Ishikawa (cell line): ENCODE measurements at regions not wholly inside any gene's neighbourhood (a gene's known extent, or its start where the extent isn't known, plus 50 kb on each side); places are given as distances from the start of the nearest gene placed in this dataset.

Experiments
- CEBPB ChIP-seq: IDR thresholded peaks from 2 replicates; pipeline ENCODE4 v1.6.1; 2012
- CREB1 ChIP-seq: IDR thresholded peaks from 2 replicates; pipeline ENCODE4 v1.6.1; 2012; ENCODE audit warnings: low read depth
- EGR1 ChIP-seq: IDR thresholded peaks from 2 replicates; pipeline ENCODE4 v1.6.1; 2012
- EP300 ChIP-seq: IDR thresholded peaks from 2 replicates; pipeline ENCODE4 v1.6.1; 2012; ENCODE audit warnings: borderline replicate concordance
- FOXM1 ChIP-seq: IDR thresholded peaks from 2 replicates; pipeline ENCODE4 v1.6.1; 2012; ENCODE audit warnings: low read depth, borderline replicate concordance
- MAX ChIP-seq: IDR thresholded peaks from 2 replicates; pipeline ENCODE4 v1.6.1; 2012
- NFIC ChIP-seq: IDR thresholded peaks from 2 replicates; pipeline ENCODE4 v1.6.1; 2012
- RAD21 ChIP-seq: IDR thresholded peaks from 2 replicates; pipeline ENCODE4 v1.6.1; 2012; ENCODE audit warnings: low read depth
- REST ChIP-seq: IDR thresholded peaks from 2 replicates; pipeline ENCODE4 v1.6.1; 2012; ENCODE audit warnings: low read depth, mild to moderate bottlenecking
- TAF1 ChIP-seq: IDR thresholded peaks from 2 replicates; pipeline ENCODE4 v1.6.1; 2012; ENCODE audit warnings: low read depth, mild to moderate bottlenecking
- TCF12 ChIP-seq: IDR thresholded peaks from 2 replicates; pipeline ENCODE4 v1.6.1; 2012; ENCODE audit warnings: low read depth
- TEAD4 ChIP-seq: IDR thresholded peaks from 2 replicates; pipeline ENCODE4 v1.6.1; 2012
- USF1 ChIP-seq: IDR thresholded peaks from 2 replicates; pipeline ENCODE4 v1.6.1; 2012
- YY1 ChIP-seq: IDR thresholded peaks from 2 replicates; pipeline ENCODE4 v1.6.1; 2012; ENCODE audit warnings: low read depth
- ZBTB7A ChIP-seq: IDR thresholded peaks from 2 replicates; pipeline ENCODE4 v1.6.1; 2012; ENCODE audit warnings: low read depth

GRCh38 chrX:20989361-20989760 lies 384.9 kb upstream of the CNKSR2 start:
- TF ChIP-seq CREB1 (no peak), ZBTB7A (no peak), NFIC (no peak), YY1 (no peak), CEBPB (no peak), FOXM1 (no peak), EP300 (no peak), MAX (no peak), EGR1 (no peak), USF1 (no peak), REST (no peak), TAF1 (no peak), TEAD4 (no peak), RAD21 (no peak), TCF12 (no peak)

GRCh38 chrX:20988804-20989203 lies 385.4 kb upstream of the CNKSR2 start:
- TF ChIP-seq MAX (no peak), ZBTB7A (no peak), EGR1 (no peak), TCF12 (no peak), TEAD4 (no peak), FOXM1 (no peak), CREB1 (no peak), EP300 (no peak), REST (no peak), CEBPB (no peak)

GRCh38 chrX:20988118-20988517 lies 386.1 kb upstream of the CNKSR2 start:
- TF ChIP-seq USF1 (no peak), EGR1 (no peak), FOXM1 (no peak), RAD21 (no peak), CEBPB (no peak), TEAD4 (no peak), TAF1 (no peak), ZBTB7A (no peak), CREB1 (no peak), TCF12 (no peak), YY1 (no peak), EP300 (no peak), MAX (no peak), NFIC (no peak)

GRCh38 chrX:20980426-20980825 lies 393.8 kb upstream of the CNKSR2 start:
- TF ChIP-seq ZBTB7A = no peak

GRCh38 chrX:20974326-20974725 lies 399.9 kb upstream of the CNKSR2 start:
- TF ChIP-seq TCF12 = no peak

- TF ChIP-seq USF1 = no peak
- no peak for TF ChIP-seq TEAD4
- no peak for TF ChIP-seq NFIC
- TF ChIP-seq FOXM1 = no peak
Measured at GRCh38 chrX:20973038-20973437, 401.2 kb upstream of the CNKSR2 start.
